ENCODE measurements at regions not wholly inside any gene's neighbourhood (a gene's known extent, or its start where the extent isn't known, plus 50 kb on each side); places are given as distances from the start of the nearest gene placed in this dataset.

GRCh38 chr5:57117596-57117995 is 56.3 kb upstream of the GPBP1 start:
- Histone ChIP-seq H3K27ac (no peak overlapping the region), H3K36me3 (no peaks in the 10 kb centered on the region), H3K9me3 (peaks cover 0 to 1% (median 0%) of the 10 kb centered on the region in 12 donors), H3K4me1 (no peaks in the 10 kb centered on the region), H3K27me3 (no peaks in the 10 kb centered on the region), H3K4me3 (no peak overlapping the region)
- ATAC-seq (no peak), DNase-seq (no peak)
- WGBS, 4 donors, result 47 to 62% (median 50%) methylated on average over 1 of the region's 1 CpG
- TF ChIP-seq CTCF (IDR thresholded peaks at IDR 0.05) (no peak), POLR2A (IDR thresholded peaks at IDR 0.05) (no peak)
- intact Hi-C loops (cut with DNase I), result no loop called here

- Histone ChIP-seq H3K4me1 (no peaks in the 10 kb centered on the region), H3K9me3 (peaks cover 0 to 9% (median 0%) of the 10 kb centered on the region in 12 donors), H3K36me3 (no peaks in the 10 kb centered on the region), H3K27me3 (no peaks in the 10 kb centered on the region), H3K27ac (no peak overlapping the region), H3K4me3 (no peak overlapping the region)
- DNase-seq, result no peak
- WGBS, 4 donors, result 70 to 82% (median 74%) methylated on average over 3 of the region's 3 CpGs
- intact Hi-C loops (cut with DNase I), result no loop called here
- TF ChIP-seq CTCF (IDR thresholded peaks at IDR 0.05) (no peak), POLR2A (IDR thresholded peaks at IDR 0.05) (no peak)
- no peak for ATAC-seq
These were observed 54.8 kb upstream of the GPBP1 start for GRCh38 chr5:57119031-57119430.

- DNase-seq, result no peak
- Histone ChIP-seq H3K4me1 (no peaks in the 10 kb centered on the region), H3K36me3 (no peaks in the 10 kb centered on the region), H3K27me3 (no peaks in the 10 kb centered on the region), H3K9me3 (peaks cover 0 to 9% (median 0%) of the 10 kb centered on the region in 12 donors), H3K27ac (no peak overlapping the region), H3K4me3 (no peak overlapping the region)
- 89 to 95% (median 92%) methylated on average over 5 of the region's 5 CpGs for WGBS, 4 donors
- TF ChIP-seq POLR2A (IDR thresholded peaks at IDR 0.05) (no peak), CTCF (IDR thresholded peaks at IDR 0.05) (no peak)
- intact Hi-C loops (cut with DNase I), result no loop called here
- no peak for ATAC-seq
These were observed 49.8 kb upstream of the GPBP1 start for GRCh38 chr5:57124014-57124413.

All from heart left ventricle (tissue), 16 donors.